ENCODE measurements at regions not wholly inside any gene's neighbourhood (a gene's known extent, or its start where the extent isn't known, plus 50 kb on each side); places are given as distances from the start of the nearest gene placed in this dataset.

DNA sequence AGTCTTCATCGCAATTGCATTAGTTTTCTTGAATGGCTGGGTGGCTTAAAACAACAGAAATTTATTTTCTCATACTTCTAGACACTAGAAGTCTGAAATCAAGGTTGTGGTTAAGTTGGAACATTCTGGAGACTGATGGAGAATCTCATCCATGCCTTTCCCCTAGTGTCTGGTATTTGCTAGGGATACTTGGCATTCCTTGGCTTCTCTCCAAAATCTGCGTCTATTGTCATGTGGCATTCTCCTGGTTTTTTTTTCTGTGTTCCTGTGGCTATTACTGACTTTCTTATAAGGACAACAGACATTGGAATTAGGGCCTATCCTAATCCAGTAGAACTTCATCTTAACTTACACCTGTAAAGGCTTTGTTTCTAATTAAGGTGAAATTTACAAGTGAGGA lies 272.8 kb upstream of the EPHA5 start:
- DNase-seq (ENCODE audit: low read depth, low spot score) = peak; percentile 96

DNA sequence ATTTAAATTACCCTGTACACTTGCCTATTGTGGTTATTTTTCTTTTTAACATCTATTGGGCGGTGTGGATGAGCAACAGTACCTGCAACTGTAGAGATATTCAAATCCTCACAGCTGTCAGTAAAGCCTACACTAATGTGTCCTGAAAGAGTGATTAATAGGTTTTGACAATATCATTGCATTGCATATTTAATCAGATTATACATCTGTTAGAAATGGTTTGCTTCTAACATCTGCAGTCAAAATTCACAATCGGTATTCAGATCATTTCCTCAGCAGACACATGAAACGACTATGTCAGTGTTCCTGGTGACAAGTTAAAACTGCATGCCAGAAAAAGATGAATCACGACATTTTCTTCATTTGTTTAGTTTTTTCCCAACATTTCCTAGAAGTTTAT lies 254.6 kb upstream of the EPHA5 start:
- no peak for DNase-seq (ENCODE audit: low read depth, low spot score)

- DNase-seq (ENCODE audit: low read depth, low spot score) = no peak
Measured at GRCh38 chr4:65923616-65924015, 253.3 kb upstream of the EPHA5 start.

DNA sequence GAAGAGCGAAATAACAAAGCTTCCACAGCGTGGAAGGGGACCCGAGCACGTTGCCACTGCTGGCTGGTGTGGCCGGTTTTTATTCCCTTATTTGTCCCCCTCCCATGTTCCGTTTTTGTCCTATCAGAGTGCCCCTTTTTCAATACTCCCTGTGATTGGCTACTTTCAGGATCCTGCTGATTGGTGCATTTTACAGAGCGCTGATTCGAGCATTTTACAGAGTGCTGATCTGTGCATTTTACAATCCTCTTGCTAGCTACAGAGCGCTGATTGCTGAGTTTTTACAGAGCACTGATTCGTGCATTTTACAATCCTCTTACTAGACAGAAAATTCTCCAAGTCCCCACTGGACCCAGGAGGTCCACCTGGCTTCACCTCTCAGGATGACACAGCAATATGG lies 250.9 kb upstream of the EPHA5 start:
- DNase-seq (ENCODE audit: low read depth, low spot score) = no peak

DNA sequence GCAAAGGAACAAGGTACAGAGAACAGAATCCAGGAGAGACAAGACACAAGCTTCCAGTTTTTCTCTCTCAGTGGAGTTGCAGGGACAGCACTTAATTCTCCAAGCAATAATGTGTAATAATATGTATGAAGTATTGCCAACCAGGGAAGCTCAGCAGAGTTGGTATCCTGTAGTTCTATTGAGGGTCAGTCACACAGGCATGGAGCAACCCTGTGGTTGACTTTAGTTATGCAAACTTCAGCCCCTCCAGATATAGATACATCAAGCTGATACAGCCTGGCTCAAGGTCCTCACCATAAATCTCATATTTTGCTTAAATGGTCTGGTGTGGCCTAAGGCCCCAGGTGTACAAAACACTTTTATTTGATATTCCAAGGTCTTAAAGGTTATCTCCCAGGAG lies 248.6 kb upstream of the EPHA5 start:
- no peak for DNase-seq (ENCODE audit: low read depth, low spot score)

DNA sequence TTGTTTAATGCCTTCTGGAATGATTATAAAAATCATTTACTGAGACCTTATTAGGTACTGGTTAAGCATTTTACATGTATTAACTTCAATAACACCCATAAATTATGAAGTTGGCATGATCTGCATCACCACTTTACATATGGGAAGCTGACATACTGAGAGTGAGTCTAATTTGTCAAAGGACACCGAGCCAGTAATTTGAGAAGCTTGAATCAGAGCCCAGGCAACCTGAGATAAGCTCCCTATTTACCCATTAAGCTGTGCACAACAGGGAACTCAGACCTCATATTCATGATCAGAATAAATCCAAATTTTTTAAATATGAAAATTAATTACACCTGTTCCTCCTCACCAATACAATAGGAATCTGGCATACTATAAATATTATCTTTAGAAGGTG lies 247.9 kb upstream of the EPHA5 start:
- DNase-seq (ENCODE audit: low read depth, low spot score) = peak; percentile 21

DNA sequence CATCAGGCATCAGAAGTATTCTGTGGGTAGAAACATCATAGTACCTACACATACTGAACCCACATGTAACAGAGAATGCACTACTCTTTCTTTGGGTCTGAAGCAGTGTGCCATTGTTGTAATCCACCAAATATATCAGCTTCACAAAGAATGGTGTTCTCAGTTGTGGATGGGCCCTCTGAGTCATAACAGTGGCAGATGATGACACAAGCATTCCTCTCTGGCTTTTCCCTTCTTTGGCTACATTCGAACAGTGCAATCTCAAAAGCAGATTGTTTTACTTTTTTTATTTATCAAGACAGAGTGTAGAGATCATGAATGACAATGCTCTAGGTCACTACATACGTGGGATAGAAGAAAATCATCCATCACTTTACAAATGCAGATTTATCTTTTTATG lies 247.2 kb upstream of the EPHA5 start:
- DNase-seq (ENCODE audit: low read depth, low spot score) = peak; percentile 63

DNA sequence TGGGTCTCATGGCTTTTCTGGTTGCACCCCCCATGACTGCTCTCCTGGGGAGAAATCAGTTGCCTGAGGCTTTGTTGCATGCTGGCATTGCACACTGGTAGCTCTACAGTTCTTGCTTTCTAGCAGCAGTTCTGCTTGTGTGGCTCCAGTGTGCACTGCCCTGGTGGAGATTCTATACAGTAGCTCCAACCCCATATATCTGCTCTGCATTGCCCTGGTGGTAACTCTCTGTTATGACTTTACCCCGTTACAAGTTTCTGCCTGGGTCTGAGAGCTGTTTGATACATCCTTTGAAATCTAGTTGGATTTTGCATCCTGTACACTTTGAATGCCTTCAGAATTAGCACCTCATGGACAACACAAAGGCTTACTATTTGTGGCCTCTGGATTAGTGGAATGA lies 241.4 kb upstream of the EPHA5 start:
- DNase-seq (ENCODE audit: low read depth, low spot score) = no peak

DNA sequence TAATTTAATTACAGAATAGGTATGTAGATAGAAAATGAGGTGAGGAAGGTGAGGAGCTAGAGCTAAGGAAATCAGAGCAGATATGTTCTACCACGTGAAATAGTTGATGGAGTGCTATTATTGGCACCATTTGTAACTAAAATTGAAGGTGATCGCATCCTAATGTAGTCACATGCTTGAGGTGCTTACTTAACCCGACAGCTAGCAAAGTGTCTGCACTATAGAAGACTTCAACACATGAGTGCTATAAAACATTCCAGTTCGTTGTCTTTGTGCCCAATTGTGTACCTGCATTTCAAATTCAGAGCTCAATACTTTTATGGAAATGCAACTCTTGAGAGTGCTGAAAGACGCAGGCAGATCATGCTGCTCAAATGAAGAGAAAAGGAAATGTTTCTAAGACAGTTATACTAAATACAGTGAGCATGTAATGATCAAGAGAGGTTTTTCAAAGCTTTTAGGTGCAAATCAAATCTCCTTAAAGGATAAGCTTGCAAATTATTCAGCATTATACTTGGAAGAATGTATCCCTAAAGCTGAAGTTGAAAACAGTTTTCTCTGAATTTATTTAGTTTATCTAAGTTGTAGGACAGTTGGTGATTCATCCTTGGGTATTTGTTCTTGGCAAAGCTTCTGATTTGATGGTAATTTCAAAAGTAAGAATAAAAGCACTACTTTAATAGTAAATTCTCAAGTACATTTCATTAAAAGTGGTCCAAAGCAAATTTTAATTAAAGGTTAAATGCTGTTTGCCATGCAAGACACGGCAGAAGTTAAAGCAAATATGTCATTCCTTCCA lies 223.9 kb upstream of the EPHA5 start:
- DNase-seq (ENCODE audit: low read depth, low spot score) = peak; percentile 38

GRCh38 chr4:65893271-65893670 lies 223.0 kb upstream of the EPHA5 start:
- no peak for DNase-seq (ENCODE audit: low read depth, low spot score)

- DNase-seq (ENCODE audit: low read depth, low spot score) = no peak
Measured at GRCh38 chr4:65880594-65880993, 210.3 kb upstream of the EPHA5 start.

DNA sequence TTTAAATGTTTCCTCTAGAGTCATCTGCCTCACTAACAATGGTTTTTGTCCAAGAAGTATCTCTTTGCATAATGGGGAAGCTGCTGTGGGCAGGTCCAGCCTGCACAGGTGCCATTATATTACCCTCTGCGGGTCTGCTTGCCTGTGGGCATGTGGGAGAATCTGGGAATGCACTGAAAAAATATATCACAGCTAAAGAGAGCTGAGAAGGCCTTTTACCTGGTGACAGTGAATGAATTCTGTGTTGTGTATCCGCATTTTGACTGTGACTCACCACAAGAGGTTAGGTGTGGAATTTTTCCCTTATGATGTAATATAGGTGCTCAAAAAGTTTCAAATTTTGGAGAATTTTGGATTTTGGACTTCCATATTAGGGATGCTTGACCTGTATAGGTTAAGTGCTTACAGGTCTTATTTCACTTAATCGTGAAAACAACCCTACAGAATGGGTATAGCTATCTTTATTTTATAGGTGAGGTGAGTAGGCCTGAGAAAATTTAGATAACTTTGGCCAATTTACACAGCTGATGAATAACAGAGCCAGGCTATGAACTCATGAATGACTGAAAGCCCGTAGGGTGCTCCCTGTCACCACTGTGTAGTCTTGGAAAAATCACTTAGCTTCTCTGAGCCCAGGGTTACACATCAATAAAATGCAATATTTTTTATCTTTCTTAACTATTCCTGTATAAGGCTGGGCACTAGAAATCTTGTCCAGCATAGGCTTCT lies 198.0 kb upstream of the EPHA5 start:
- no peak for DNase-seq (ENCODE audit: low read depth, low spot score)

GRCh38 chr4:65865489-65865888 lies 195.2 kb upstream of the EPHA5 start:
- no peak for DNase-seq (ENCODE audit: low read depth, low spot score)

- DNase-seq (ENCODE audit: low read depth, low spot score) = no peak
Measured at GRCh38 chr4:65861993-65862392, 191.7 kb upstream of the EPHA5 start.

DNA sequence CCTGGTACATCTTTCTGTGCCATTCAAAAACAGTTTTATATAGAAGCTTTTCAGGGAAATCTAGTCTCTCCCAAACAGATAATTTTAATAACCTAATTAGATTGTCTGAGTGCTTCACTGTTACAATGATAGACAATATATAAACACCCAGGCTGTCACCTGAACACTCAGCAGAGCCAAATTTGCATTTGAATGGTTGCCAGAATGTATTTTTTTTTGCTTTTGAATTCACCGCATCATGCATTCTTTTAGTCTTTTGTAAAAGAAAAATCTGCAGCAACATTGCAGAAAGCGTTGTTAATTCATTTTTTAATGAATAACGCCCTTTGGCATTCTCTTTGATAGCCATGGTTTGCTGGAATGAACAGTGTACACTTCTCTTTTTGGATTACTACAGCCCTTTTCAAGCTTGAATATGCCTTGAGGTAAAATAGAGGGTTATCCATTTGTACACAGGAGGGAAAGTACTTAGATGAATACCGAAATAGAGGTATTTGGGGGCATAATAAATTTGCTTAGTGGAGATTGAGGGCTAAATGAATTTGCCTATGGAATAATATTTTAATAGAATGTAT lies 175.0 kb upstream of the EPHA5 start:
- peak; percentile 60 for DNase-seq (ENCODE audit: low read depth, low spot score)

DNA sequence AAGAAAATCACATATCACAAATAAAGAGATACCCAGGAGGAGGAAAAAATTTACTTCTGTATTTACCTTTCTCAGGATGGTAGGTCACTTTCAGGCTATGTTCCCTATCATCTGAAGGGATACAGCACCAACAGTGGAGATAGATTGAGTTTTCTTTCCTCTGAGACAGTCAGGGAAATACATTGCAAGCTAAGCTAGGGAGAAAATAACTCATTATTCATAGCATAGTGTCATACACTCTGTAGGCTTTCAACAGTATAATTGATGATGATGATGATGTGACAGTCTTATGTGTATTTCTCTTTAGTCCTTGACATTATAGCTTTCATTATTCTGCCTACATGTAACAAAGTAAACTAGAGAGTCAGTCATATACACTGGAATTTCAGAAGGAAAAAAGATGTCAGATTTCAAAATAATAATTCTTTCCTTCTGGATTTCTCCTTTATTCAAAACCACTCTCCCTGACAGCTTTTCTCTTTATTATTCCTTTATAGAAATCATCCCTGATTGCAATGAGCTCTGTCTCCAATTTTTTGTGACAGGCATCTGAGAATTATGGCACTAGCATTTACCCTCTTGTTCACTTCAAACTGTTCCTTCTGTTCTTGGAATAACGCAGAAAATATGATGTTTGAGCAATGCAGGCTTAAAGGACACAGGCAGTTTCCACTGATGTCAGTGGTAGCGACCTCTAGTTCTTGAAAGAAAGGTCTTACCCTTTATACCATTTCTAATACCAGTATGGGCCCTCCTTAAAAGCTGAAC lies 169.1 kb upstream of the EPHA5 start:
- DNase-seq (ENCODE audit: low read depth, low spot score) = no peak

DNA sequence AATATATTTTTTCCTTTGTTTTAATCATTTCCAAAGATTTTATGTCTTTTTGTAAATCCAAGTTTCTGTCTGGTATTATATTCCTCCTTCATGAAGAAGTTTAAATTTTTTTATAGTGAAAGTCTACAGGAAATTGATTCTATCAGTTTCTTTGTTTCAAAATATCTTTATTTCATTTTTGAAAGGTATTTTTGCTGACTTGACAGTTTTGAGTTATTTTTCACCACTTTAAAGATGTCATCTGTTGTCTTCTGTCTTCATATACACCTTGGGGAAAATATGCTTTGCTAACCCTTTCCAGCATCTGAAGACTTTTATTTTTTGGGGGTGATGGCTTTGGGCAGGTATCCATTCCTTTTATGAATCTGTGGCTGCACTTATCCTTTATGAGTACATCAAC lies 164.4 kb upstream of the EPHA5 start:
- DNase-seq (ENCODE audit: low read depth, low spot score) = no peak

- no peak for DNase-seq (ENCODE audit: low read depth, low spot score)
Measured at GRCh38 chr4:65831828-65832227, 161.5 kb upstream of the EPHA5 start.

DNA sequence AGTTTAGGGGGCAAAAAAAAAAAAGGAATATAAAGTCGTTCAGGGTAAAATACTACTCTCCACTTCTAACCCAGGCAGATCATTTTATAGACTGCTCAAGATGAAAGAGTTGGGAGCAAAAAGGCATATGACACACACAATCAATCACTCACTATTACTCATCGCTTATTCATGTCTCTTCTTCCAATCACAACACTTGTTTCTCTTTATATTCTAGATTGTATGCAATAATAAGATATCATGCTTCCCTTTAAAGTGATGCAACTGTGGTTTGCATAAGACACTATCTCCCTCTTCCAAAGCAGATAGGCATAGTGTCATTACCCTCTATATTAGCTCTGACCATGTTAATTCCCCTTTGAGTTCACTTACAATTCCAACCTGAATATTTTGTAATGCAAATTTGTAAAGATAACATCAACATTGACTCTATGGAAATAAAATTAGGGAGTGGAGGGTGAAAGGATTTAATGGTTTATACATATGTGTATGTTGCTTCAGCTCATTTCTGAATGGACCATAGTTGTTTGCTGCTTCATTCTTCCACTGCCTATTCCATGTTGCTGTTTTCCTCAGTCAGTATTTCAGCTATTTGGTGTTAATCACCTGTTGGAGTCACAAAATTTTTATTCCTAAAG lies 154.9 kb upstream of the EPHA5 start:
- DNase-seq (ENCODE audit: low read depth, low spot score) = peak; percentile 4

DNA sequence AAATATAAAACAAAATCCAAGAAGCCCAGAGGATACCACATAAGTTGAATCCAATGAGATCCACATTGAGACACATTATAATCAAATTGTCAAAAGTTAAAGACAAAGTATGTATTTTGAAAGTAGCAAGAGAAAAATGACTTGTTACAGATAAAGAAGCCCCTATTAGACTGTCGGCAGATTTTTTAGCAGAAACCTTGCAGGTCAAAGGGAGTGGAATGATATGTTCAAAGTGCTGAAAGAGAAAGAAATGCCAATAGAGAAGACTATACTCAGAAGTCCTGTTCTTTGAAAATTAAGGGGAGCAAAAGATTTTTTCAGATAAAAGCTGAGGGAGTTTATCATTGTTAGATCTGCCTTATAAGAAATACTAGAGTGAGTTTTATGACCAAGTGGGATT lies 148.9 kb upstream of the EPHA5 start:
- DNase-seq (ENCODE audit: low read depth, low spot score) = no peak

DNA sequence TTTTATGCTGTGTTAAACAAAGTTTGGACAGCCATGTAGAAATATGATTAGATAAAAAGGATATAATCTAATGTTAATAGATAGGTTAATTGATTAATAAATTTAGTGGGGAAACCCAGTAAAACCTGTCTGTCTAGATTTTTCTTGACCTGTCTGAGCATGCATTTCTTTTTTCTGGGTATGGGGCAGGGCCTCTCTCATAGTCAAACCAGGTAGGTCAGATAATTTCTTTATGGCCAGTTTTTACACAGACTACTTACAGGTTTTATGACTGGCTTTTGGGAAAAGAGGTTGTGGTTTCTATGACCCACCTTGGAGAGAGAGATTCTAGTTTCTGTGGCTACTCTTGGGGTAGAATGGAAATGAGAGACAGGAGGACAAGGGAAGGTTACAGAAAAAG lies 135.6 kb upstream of the EPHA5 start:
- no peak for DNase-seq (ENCODE audit: low read depth, low spot score)

GRCh38 chr4:65799513-65799912 lies 129.2 kb upstream of the EPHA5 start:
- DNase-seq (ENCODE audit: low read depth, low spot score) = no peak
